ENCODE measurements at regions not wholly inside any gene's neighbourhood (a gene's known extent, or its start where the extent isn't known, plus 50 kb on each side); places are given as distances from the start of the nearest gene placed in this dataset.

DNA sequence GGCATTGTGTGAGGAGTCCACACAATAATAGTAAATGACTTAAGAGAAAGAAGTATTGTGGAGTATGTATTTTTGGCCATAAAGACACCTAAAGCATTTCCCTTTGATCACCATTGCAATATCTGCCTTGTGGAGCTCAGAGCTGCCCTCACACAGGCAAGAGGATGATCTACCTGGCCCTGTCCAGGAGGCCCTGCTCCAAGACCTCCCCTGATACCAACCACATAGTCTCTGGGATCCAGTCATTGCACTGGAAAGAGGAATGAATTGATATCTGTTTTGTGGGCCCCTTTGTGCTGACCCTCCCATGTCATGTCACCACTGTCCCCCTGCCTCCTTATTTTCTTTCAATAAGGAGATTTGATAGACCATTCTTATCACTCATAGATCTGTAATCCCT lies 430.6 kb upstream of the TNP1 start:
- TF ChIP-seq ZFX (IDR thresholded peaks at IDR 0.05; ENCODE audit: borderline replicate concordance) = no peak
- TF ChIP-seq, protein P1, sequence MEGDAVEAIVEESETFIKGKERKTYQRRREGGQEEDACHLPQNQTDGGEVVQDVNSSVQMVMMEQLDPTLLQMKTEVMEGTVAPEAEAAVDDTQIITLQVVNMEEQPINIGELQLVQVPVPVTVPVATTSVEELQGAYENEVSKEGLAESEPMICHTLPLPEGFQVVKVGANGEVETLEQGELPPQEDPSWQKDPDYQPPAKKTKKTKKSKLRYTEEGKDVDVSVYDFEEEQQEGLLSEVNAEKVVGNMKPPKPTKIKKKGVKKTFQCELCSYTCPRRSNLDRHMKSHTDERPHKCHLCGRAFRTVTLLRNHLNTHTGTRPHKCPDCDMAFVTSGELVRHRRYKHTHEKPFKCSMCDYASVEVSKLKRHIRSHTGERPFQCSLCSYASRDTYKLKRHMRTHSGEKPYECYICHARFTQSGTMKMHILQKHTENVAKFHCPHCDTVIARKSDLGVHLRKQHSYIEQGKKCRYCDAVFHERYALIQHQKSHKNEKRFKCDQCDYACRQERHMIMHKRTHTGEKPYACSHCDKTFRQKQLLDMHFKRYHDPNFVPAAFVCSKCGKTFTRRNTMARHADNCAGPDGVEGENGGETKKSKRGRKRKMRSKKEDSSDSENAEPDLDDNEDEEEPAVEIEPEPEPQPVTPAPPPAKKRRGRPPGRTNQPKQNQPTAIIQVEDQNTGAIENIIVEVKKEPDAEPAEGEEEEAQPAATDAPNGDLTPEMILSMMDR (IDR thresholded peaks at IDR 0.05) = no peak
- no peak overlapping the region for H3K27ac ChIP-seq

DNA sequence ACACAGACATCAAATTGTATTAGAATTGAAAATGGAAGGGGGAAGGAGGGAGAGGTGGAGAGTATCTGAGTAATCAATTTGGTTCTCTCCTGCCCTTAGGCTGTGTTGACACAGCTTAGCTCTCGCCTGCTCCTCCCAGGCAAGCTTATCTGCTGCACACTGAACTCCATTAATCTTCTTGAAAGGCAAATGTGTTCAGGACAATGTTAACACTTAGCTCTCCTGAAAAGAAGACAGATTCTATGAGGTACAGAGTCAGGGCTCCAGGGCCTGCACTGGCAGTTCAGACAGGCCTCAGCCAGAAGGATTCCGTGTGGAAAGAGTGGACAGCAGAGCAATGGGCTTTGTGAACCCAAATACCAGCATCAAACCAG lies 430.0 kb upstream of the TNP1 start:
- TF ChIP-seq ZFX (IDR thresholded peaks at IDR 0.05; ENCODE audit: borderline replicate concordance) = no peak
- TF ChIP-seq, protein P1 (IDR thresholded peaks at IDR 0.05) = no peak
- H3K27ac ChIP-seq = no peak overlapping the region

- no peak overlapping the region for H3K27ac ChIP-seq
Observed at GRCh38 chr2:217289177-217289906, 429.5 kb upstream of the TNP1 start.

GRCh38 chr2:217288472-217289063 lies 428.7 kb upstream of the TNP1 start:
- TF ChIP-seq, protein P1 (IDR thresholded peaks at IDR 0.05) = no peak
- no peak for TF ChIP-seq ZFX (IDR thresholded peaks at IDR 0.05; ENCODE audit: borderline replicate concordance)
- no peak overlapping the region for H3K27ac ChIP-seq

More at GRCh38 chr2:217289177-217289906, 429.5 kb upstream of the TNP1 start:
- TF ChIP-seq, protein P1 (IDR thresholded peaks at IDR 0.05) = no peak
- no peak for TF ChIP-seq ZFX (IDR thresholded peaks at IDR 0.05; ENCODE audit: borderline replicate concordance)

GRCh38 chr2:217286833-217287232 lies 427.0 kb upstream of the TNP1 start:
- TF ChIP-seq, protein P1 (IDR thresholded peaks at IDR 0.05) = no peak
- no peak for TF ChIP-seq ZFX (IDR thresholded peaks at IDR 0.05; ENCODE audit: borderline replicate concordance)
- no peak overlapping the region for H3K27ac ChIP-seq

- TF ChIP-seq, protein P1 (IDR thresholded peaks at IDR 0.05) = no peak
- no peak for TF ChIP-seq ZFX (IDR thresholded peaks at IDR 0.05; ENCODE audit: borderline replicate concordance)
- H3K27ac ChIP-seq = no peak overlapping the region
Observed at GRCh38 chr2:217285926-217286325, 426.1 kb upstream of the TNP1 start.

DNA sequence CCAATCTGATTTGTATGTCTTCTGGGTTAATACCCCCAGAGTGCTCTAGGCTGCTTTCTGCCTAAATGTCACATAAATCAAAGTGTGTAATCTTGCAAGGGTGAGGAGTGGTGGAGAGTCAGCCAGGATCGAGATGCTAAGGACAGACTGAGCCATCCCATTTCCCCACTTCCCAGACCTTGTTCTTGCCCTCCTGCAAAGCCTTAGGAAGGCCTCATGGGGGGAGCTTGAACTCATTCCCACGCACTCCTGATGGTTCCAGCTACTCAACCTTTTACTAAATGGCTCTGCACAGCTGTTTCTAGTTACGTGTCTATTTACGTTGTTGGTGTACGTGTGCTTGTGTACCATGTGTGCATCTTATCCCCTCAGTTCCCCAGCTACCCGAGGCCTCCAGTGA lies 423.6 kb upstream of the TNP1 start:
- no peak for TF ChIP-seq ZFX (IDR thresholded peaks at IDR 0.05; ENCODE audit: borderline replicate concordance)
- TF ChIP-seq, protein P1 (IDR thresholded peaks at IDR 0.05) = no peak
- no peak overlapping the region for H3K27ac ChIP-seq
